Left lung (tissue), 4 donors: ENCODE measurements at regions not wholly inside any gene's neighbourhood (a gene's known extent, or its start where the extent isn't known, plus 50 kb on each side); places are given as distances from the start of the nearest gene placed in this dataset.
A peak's percentile ranks its signal among the peaks of the same experiment; 100 is the strongest.

ENCODE experiments used
- ATAC-seq: fragments of 200-7000 bp; cut with Tn5 transposase; one replicate; pipeline ENCODE4 v1.9.1; 2020; ENCODE audit warnings: moderate library complexity
- DNase-seq, 4 donors: peaks; one replicate each; pipeline ENCODE4 v3.0.0-alpha.2; 2013 to 2020
- H3K27ac ChIP-seq, 2 donors: fragments of 200-600 bp; sonication (generic) in 1 of 2; one replicate each; pipeline versions ENCODE4 v1.5.0 to v1.8.0; 2020 to 2021
- H3K27me3 ChIP-seq, 2 donors: fragments of 200-600 bp; sonication (generic) in 1 of 2; one replicate each; pipeline versions ENCODE4 v1.5.0 to v1.8.0; 2020 to 2021
- H3K36me3 ChIP-seq, 2 donors: fragments of 200-600 bp; sonication (generic) in 1 of 2; one replicate each; pipeline versions ENCODE4 v1.5.0 to v1.8.0; 2020 to 2021
- H3K4me1 ChIP-seq, 2 donors: fragments of 200-600 bp; one replicate each; pipeline ENCODE4 v1.8.0; 2021
- H3K4me3 ChIP-seq, 2 donors: fragments of 200-600 bp; sonication (generic) in 1 of 2; one replicate each; pipeline versions ENCODE4 v1.5.0 to v1.8.0; 2020 to 2021; ENCODE audit warnings: mild to moderate bottlenecking in 1 of 2
- H3K9me3 ChIP-seq, 2 donors: fragments of 200-600 bp; sonication (generic) in 1 of 2; one replicate each; pipeline versions ENCODE4 v1.5.0 to v1.8.0; 2020 to 2021
- CTCF ChIP-seq, 2 donors: fragments of 200-600 bp; sonication (generic) in 1 of 2; IDR thresholded peaks; one replicate each; pipeline versions ENCODE4 v1.5.0 to v1.8.0; 2021; ENCODE audit warnings: antibody characterized with exemption in 2 of 2
- intact Hi-C, 2 donors: fragments of 100-400 bp; cut with DNase I; formaldehyde crosslinking; loops; one replicate each; pipeline versions ENCODE4 v1.11.2 to v1.14.2; 2022
- donor health status: DM: no; HTN: yes; CAD: no.
- donor health status: DM: no; HTN: no; CAD: no.

- Histone ChIP-seq H3K4me1 (peaks cover 32 to 100% of the 10 kb centered on the region in 2 donors), H3K4me3 (no peak overlapping the region), H3K27ac (no peak overlapping the region), H3K36me3 (peaks cover 0 to 19% of the 10 kb centered on the region in 2 donors), H3K9me3 (no peaks in the 10 kb centered on the region), H3K27me3 (no peaks in the 10 kb centered on the region)
- DNase-seq (peak in 1 of 4 donors; percentile 19), ATAC-seq (no peak)
- TF ChIP-seq CTCF (IDR thresholded peaks at IDR 0.05), result no peak
- intact Hi-C loops, result no loop called here
These were observed 90.4 kb downstream of the CEBPB start for GRCh38 chr20:50280851-50281655.

GRCh38 chr20:50281831-50282591 lies 91.4 kb downstream of the CEBPB start:
- Histone ChIP-seq H3K27ac (peak overlapping the region in 1 of 2 donors; percentile 89), H3K4me3 (no peak overlapping the region), H3K27me3 (no peaks in the 10 kb centered on the region), H3K4me1 (peaks cover 31 to 98% of the 10 kb centered on the region in 2 donors), H3K9me3 (no peaks in the 10 kb centered on the region), H3K36me3 (peaks cover 0 to 19% of the 10 kb centered on the region in 2 donors)
- intact Hi-C loops, result no loop called here
- no peak for ATAC-seq
- DNase-seq, result peak in 1 of 4 donors; percentile 78
- no peak for TF ChIP-seq CTCF (IDR thresholded peaks at IDR 0.05)

- H3K27me3 ChIP-seq, result no peaks in the 10 kb centered on the region
- H3K4me3 ChIP-seq, result no peak overlapping the region
- TF ChIP-seq CTCF (IDR thresholded peaks at IDR 0.05), result no peak
- peak in 1 of 4 donors; percentile 83 for DNase-seq
- ATAC-seq, result no peak
- H3K4me1 ChIP-seq, result peaks cover 24 to 91% of the 10 kb centered on the region in 2 donors
- intact Hi-C loops, result no loop called here
- peak overlapping the region in 1 of 2 donors; percentile 89 for H3K27ac ChIP-seq
- H3K36me3 ChIP-seq, result peaks cover 0 to 13% of the 10 kb centered on the region in 2 donors
- H3K9me3 ChIP-seq, result no peaks in the 10 kb centered on the region
These were observed 92.1 kb downstream of the CEBPB start for GRCh38 chr20:50282592-50283241.

GRCh38 chr20:50283370-50283769 lies 92.7 kb downstream of the CEBPB start:
- no peak for ATAC-seq
- Histone ChIP-seq H3K4me1 (peaks cover 21 to 84% of the 10 kb centered on the region in 2 donors), H3K36me3 (peaks cover 0 to 6% of the 10 kb centered on the region in 2 donors), H3K4me3 (no peak overlapping the region), H3K9me3 (no peaks in the 10 kb centered on the region), H3K27me3 (no peaks in the 10 kb centered on the region), H3K27ac (peak overlapping the region in 1 of 2 donors; percentile 89)
- peak in 1 of 4 donors; percentile 34 for DNase-seq
- intact Hi-C loops, result no loop called here
- no peak for TF ChIP-seq CTCF (IDR thresholded peaks at IDR 0.05)
